C1 segment of cervical spinal cord (tissue), 14 donors: ENCODE measurements at regions not wholly inside any gene's neighbourhood (a gene's known extent, or its start where the extent isn't known, plus 50 kb on each side); places are given as distances from the start of the nearest gene placed in this dataset.
"Not testable (repeated sequence)": the region's sequence is repeated elsewhere in the genome, so short reads cannot be mapped to it uniquely, and the experiment has no call there.

ENCODE experiments used
- DNase-seq, 14 donors: peaks; one replicate each; lab custom pipeline; 2025; lab: John Stamatoyannopoulos, UW

GRCh38 chr2:62410926-62411456, 95.0 kb downstream of the TMEM17 start:
- DNase-seq: peak in 1 of 14 donors; percentile 10

- DNase-seq: peak in 7 of 14 donors; percentile 10 to 37 (median 18)
These were observed 96.0 kb downstream of the TMEM17 start for GRCh38 chr2:62410015-62410453.

- DNase-seq: no peak
These were observed 96.6 kb downstream of the TMEM17 start for GRCh38 chr2:62409442-62409841.

GRCh38 chr2:62408241-62408677, 97.7 kb downstream of the TMEM17 start:
- DNase-seq: no peak

GRCh38 chr2:62407838-62408237, 98.2 kb downstream of the TMEM17 start:
- DNase-seq: no peak

- no peak for DNase-seq
These were observed 98.6 kb downstream of the TMEM17 start for GRCh38 chr2:62407401-62407800.

GRCh38 chr2:62406573-62407043, 99.4 kb downstream of the TMEM17 start:
- no peak for DNase-seq

- DNase-seq: no peak
These were observed 101.1 kb downstream of the TMEM17 start for GRCh38 chr2:62404913-62405312.

- DNase-seq: no peak
These were observed 103.8 kb downstream of the TMEM17 start for GRCh38 chr2:62402156-62402555.

GRCh38 chr2:62398356-62398755, 107.6 kb downstream of the TMEM17 start:
- DNase-seq: peak in 1 of 14 donors; percentile 1

GRCh38 chr2:62396880-62397279, 109.1 kb downstream of the TMEM17 start:
- no peak for DNase-seq

- DNase-seq: no peak
These were observed 112.7 kb downstream of the TMEM17 start for GRCh38 chr2:62393293-62393692.

- DNase-seq: no peak
These were observed 114.3 kb downstream of the TMEM17 start for GRCh38 chr2:62391696-62392095.

- DNase-seq: not testable (repeated sequence)
These were observed 119.6 kb downstream of the TMEM17 start for GRCh38 chr2:62386378-62386777.

GRCh38 chr2:62383846-62384245, 122.1 kb downstream of the TMEM17 start:
- no peak for DNase-seq

GRCh38 chr2:62382757-62383156, 123.2 kb downstream of the TMEM17 start:
- DNase-seq: no peak

GRCh38 chr2:62382122-62382521, 123.9 kb downstream of the TMEM17 start:
- DNase-seq: no peak

GRCh38 chr2:62381656-62382055, 124.3 kb downstream of the TMEM17 start:
- no peak for DNase-seq

- no peak for DNase-seq
These were observed 126.4 kb downstream of the TMEM17 start for GRCh38 chr2:62379566-62379965.

- DNase-seq: no peak
These were observed 130.9 kb downstream of the TMEM17 start for GRCh38 chr2:62375113-62375420.

GRCh38 chr2:62374301-62375112, 131.5 kb downstream of the TMEM17 start:
- no peak for DNase-seq

- DNase-seq: no peak
These were observed 133.2 kb downstream of the TMEM17 start for GRCh38 chr2:62372824-62373223.
